Muscle of arm (tissue), 1 donor: ENCODE measurements at regions not wholly inside any gene's neighbourhood (a gene's known extent, or its start where the extent isn't known, plus 50 kb on each side); places are given as distances from the start of the nearest gene placed in this dataset.
"Not testable (repeated sequence)": the region's sequence is repeated elsewhere in the genome, so short reads cannot be mapped to it uniquely, and the experiment has no call there.

ENCODE experiments used
- DNase-seq: peaks from one replicate; pipeline ENCODE4 v3.0.0-alpha.2; 2013

- peak; percentile 22 for DNase-seq
These were observed 528.7 kb upstream of the FANCL start for GRCh38 chr2:58769864-58770234.

DNA sequence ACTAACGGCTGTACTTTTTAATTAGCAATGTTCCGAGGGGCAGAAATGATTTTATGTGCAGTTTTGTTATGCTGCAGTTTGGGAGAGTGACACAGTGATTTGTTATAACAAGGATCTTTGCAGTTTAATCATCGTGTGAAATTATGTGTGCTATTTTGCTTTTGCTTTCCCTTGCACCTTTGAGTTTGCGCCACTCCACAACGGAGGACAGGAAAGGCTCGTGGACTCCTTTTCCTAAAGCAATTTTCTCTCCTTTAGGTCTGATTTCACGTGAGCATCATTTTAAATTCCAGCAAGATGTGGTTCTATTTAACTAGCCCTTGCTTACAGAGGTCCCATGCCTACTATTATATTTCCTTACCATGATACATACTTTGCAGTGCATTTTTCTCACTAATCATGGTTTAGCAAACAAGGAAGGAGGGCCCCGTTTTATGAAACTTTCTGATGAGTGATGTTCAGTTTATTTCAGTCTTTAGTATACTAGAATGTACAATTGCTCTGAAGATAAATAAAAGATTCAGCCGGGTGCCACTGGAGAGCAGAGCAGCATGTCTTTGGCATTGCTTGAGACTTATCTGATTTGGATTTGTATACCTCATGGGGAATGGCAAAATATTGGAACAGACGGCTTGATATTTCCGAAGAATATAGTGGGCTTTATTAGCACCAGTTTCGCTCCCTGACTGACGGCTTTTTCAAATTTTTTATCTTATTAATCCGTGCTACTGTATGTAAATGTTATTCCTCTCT lies 528.2 kb upstream of the FANCL start:
- peak; percentile 2 for DNase-seq

DNA sequence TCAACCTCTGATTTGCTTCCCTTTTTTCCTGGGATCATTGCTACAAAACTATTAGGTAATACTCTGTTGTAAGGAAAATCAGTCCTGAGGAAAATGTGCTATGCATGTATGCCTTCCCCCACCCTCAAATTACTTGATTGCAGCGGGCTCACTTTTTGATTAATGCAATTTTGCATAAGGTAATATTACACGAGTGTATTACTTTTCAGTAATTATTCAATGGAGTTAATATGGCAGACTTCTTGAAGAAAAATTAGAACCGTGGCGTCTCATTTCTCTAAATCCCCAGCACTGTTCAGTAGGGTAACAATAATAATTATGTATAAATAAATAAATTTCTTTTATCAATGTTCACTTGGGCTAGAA lies 527.6 kb upstream of the FANCL start:
- DNase-seq, result no peak

DNA sequence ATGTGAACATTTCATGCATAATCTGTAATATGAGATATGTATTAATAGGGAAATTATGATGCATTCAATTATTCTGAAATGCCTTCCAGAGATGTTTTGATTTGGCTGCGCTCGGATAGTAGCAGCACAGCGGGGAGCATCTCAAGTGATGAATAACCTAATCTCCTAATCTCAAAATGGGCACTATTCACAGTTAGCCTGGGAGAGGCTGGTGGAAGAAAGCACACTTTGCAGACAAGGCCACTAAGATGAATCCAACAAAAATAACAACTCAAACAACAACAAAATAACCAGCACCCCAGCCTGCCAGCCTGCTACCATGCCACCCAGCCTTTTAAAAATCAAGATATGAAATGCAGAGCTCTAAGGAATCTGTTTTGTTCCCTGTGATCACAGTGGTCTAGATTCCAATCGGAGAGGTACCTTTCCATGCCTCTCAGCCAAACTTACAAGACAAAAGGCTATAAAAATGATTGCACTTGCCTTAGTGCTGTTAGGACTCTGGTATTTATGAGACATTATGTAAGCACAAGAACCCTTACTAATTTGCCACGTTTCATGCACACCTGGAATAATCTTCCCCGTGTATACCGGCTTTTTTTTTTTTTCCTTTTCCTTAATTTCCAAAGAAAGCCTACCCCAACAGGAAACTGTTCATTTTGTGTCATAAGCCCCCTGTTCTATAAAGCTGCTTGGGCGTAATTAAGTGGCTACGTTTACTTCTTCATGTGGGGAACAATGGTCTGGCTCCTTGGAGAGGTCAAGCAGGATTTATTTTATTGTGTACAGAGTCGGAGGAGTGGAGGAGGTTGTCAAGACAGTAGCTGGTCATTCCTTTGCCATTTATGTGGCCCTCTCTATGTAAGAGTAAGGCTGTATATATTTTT lies 526.9 kb upstream of the FANCL start:
- no peak for DNase-seq

DNA sequence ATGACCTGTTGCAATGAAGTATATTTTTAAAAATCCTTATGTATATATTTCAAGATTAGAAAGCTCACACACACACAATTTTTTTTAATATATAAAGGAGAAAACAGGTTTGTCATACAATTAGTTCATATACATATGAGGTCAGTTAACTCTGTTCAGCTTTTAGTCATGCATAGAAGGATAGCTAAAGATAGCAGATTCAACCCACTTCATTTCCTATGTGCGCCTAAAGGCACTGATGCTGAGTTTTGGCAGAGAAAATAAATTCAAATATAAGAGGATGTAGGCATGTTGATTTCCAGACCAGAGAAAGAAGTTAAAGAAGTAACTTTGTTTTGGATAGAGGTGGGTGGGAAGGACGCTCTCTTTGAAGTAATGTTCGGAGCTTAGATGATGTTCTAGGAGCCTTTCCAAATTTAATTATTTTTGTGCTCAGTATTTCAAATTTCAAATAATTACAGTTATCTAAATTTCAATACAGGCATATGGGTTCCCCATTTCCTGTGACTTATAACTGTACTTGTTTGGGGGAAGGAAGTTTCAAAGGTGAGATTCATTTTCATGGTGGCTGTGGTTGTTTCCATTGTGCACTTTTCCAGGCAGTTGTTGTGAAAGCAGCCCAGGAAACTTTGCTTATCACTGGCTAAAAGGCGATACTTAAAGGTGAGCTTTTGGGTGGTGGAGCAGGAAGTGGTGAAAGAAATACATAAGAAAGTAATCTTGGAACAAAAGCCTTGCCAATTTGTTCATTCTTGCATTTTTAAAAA lies 523.4 kb upstream of the FANCL start:
- DNase-seq, result no peak

GRCh38 chr2:58762176-58762781 lies 521.2 kb upstream of the FANCL start:
- peak; percentile 32 for DNase-seq

DNA sequence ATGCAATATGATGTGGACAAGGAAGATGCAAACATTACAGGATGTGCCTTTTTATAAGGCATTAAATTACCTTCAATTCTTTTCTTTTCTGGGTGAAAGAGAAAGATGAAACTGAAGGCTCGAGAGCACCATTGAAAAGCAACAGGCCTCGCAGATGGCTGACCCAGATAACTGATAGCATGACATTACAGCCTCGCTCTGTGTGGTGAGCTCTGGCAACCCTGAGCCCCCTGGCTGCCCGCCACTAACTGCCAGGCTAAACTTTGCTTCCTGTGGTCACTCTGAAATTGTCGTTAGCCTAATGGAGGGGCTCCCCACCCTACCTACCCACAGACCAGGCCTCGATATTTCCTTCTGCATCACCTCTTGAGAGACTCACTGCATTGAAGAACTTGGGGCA lies 516.8 kb upstream of the FANCL start:
- no peak for DNase-seq

- DNase-seq, result no peak
These were observed 515.2 kb upstream of the FANCL start for GRCh38 chr2:58756336-58756735.

- not testable (repeated sequence) for DNase-seq
These were observed 511.4 kb upstream of the FANCL start for GRCh38 chr2:58752507-58752906.

- DNase-seq, result not testable (repeated sequence)
These were observed 510.6 kb upstream of the FANCL start for GRCh38 chr2:58751676-58752075.

DNA sequence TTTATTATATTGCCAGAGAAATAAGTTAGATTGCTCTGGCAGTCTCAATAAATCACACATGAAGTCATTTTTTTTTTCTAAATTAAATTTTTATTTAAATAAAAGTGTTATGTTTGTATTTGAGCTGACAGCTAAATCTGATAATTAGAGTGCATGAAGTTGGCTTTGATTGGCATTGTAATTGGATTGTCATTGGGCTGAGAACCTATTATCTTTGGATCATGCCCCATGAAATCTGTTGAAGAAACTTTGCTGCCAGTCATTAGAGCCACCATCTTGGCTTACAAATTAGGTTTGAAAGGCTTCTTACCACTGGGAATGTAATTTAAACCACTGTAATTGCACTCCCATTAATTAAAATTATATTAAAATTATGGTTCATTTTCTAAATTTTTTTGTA lies 507.9 kb upstream of the FANCL start:
- no peak for DNase-seq

GRCh38 chr2:58745334-58745733 lies 504.2 kb upstream of the FANCL start:
- not testable (repeated sequence) for DNase-seq

DNA sequence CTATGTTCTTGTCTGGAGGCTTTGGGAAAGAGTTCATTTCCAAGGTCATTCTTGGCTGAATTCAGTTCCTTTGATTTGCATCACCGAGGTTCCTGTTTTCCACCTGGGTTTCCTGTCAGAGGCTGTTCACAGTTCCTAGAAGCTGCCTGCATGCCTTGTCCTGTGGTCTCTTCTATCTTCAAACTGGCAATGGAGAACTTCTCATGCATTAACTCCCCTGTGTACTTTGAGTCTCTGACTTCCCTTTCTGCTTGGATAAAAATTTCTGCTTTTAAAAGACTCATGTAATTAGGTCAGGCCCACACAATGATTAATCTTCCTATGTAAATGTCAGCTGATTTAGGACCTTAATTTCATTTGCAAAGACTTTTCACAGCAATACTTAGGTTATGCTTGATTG lies 499.3 kb upstream of the FANCL start:
- no peak for DNase-seq

DNA sequence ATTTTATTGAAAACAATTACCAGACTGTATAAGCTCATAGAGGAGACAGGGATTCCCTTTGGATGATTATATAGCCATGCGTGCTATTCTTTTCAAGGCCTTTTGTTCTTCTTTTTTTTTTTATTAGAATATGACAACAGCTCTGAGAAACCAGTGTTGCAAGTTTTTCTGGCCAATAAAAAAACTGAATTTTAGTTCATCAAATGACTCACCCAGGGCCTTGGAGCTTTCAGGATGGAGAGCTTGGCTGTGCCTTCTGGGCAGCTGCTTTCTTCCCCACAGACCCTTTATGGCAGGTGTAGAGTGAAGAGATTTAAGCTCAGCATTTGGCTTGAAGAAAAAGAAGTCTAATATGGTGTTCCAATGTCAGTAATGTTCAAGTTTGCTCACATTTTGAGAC lies 497.9 kb upstream of the FANCL start:
- peak; percentile 33 for DNase-seq

DNA sequence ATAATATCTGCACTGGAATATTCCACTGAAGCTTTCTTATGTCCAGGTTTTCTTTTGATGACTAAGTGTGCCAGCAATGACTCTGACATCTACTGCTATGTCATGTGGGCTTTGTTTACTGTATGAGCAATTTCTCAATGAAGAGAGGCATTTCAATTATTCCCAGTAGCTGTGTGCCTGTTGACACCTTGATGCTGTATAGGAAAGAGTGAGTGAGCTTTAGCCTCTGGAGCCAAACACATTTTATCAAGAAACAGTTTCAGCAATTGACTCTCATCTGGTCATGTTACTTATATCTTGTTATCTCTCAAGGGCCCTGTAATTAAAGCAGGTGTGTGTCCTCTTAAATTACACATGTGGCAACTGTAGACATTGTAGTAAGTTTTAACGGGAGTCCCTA lies 493.2 kb upstream of the FANCL start:
- no peak for DNase-seq

GRCh38 chr2:58732999-58733398 lies 491.9 kb upstream of the FANCL start:
- no peak for DNase-seq

GRCh38 chr2:58731488-58731869 lies 490.4 kb upstream of the FANCL start:
- DNase-seq, result no peak

GRCh38 chr2:58730764-58731487 lies 489.8 kb upstream of the FANCL start:
- no peak for DNase-seq

GRCh38 chr2:58727981-58728656 lies 487.0 kb upstream of the FANCL start:
- no peak for DNase-seq

DNA sequence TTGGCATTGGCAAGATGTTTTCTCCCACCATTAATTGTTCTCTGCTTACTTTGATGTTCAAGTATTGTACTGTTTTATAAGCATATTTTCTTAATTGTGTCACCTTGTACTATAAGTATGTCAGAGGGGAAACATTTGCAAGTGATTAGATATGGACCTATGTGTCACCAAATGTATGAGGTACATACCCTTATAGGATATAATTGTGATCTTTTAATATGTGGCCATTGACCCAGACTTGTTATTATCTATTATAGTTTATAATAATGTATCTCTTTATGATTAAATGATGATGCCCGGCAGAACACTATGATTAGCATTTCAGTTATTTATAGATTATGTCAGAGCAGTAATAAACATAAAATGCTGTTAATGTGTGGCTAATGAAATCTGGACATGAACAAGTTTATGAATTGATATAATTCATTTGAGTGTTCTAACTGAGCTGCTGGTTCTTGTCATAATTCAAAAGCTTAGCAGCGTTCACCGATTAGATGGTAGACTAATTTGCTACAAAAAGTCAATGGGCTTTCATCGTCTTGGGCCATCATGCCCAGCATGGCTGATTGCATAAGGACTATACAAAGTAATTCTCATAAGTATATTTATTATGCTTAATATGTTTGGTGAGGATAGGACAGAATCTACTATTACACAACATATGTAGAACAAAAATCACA lies 480.9 kb upstream of the FANCL start:
- no peak for DNase-seq
